OCI-LY7 (cell line): ENCODE measurements at regions not wholly inside any gene's neighbourhood (a gene's known extent, or its start where the extent isn't known, plus 50 kb on each side); places are given as distances from the start of the nearest gene placed in this dataset.

Experiments used
- BruUV-seq: library from RNA; stranded (reverse); fragments of 400-500 nt; replicated peaks from 2 replicates; lab custom pipeline; 2021; lab: Mats Ljungman, UMichigan
- CTCF ChIA-PET: fragments of 300-600 bp; sonication (Branson Sonifier 250); formaldehyde crosslinking; loops from one replicate; lab custom pipeline; 2022; ENCODE audit warnings: antibody characterized with exemption; ENCODE audit not compliant: unreplicated experiment; lab: Charles Lee
- POLR2A ChIA-PET: fragments of 300-600 bp; sonication (Branson Sonifier 250); formaldehyde crosslinking; loops from one replicate; lab custom pipeline; 2022; ENCODE audit warnings: antibody characterized with exemption; lab: Charles Lee
- DNase-seq: peaks from one replicate; pipeline ENCODE4 v3.0.0-alpha.2; 2015; ENCODE audit warnings: low spot score
- H2AFZ ChIP-seq: fragments of 200-600 bp; sonication (generic), shearing (Covaris generic); 2 replicates; pipeline ENCODE4 v1.6.1; 2014; ENCODE audit warnings: mild to moderate bottlenecking, antibody characterized with exemption, low read length, moderate library complexity
- H3K27ac ChIP-seq: fragments of 200-600 bp; sonication (generic); 2 replicates; pipeline ENCODE4 v1.5.1; 2014; ENCODE audit warnings: mixed run types, low read depth, mild to moderate bottlenecking, moderate library complexity, low read length, inconsistent platforms; ENCODE audit not compliant: poor library complexity, severe bottlenecking
- H3K36me3 ChIP-seq: fragments of 200-600 bp; sonication (generic); 2 replicates; pipeline ENCODE4 v1.6.1; 2014; ENCODE audit warnings: mild to moderate bottlenecking, antibody characterized with exemption, low read length, moderate library complexity, mixed read lengths; ENCODE audit not compliant: insufficient read depth
- H3K4me1 ChIP-seq: fragments of 200-600 bp; sonication (generic); 2 replicates; pipeline ENCODE4 v1.5.1; 2014; ENCODE audit warnings: mild to moderate bottlenecking, low read length; ENCODE audit not compliant: insufficient read depth, poor library complexity, severe bottlenecking
- H3K4me2 ChIP-seq: fragments of 200-600 bp; sonication (generic); 2 replicates; pipeline ENCODE4 v1.6.1; 2014; ENCODE audit warnings: mild to moderate bottlenecking, low read length
- H3K4me3 ChIP-seq: fragments of 200-600 bp; sonication (generic); 2 replicates; pipeline ENCODE4 v1.5.1; 2014; ENCODE audit warnings: mild to moderate bottlenecking, low read depth, low read length; ENCODE audit not compliant: poor library complexity, severe bottlenecking
- H3K79me2 ChIP-seq: fragments of 200-600 bp; sonication (generic); 2 replicates; pipeline ENCODE4 v1.6.1; 2016; ENCODE audit warnings: low read depth, mild to moderate bottlenecking, low read length, moderate library complexity, mixed read lengths; ENCODE audit not compliant: insufficient read depth
- H3K9me2 ChIP-seq: fragments of 200-600 bp; sonication (generic); 2 replicates; pipeline ENCODE4 v1.6.1; 2016; ENCODE audit warnings: mild to moderate bottlenecking, low read length, mixed read lengths; ENCODE audit not compliant: insufficient read depth
- H3K9me3 ChIP-seq: fragments of 200-600 bp; sonication (generic); 2 replicates; pipeline ENCODE4 v1.6.1; 2014; ENCODE audit warnings: mild to moderate bottlenecking, mixed run types, low read length, mixed read lengths
- H4K20me1 ChIP-seq: fragments of 200-600 bp; sonication (generic); 2 replicates; pipeline ENCODE4 v1.6.1; 2014; ENCODE audit warnings: mild to moderate bottlenecking, antibody characterized with exemption, low read length, moderate library complexity, mixed read lengths; ENCODE audit not compliant: insufficient read depth
- EZH2phosphoT487 ChIP-seq: fragments of 200-600 bp; sonication (generic); IDR thresholded peaks from 2 replicates; pipeline ENCODE4 v1.6.1; 2018; ENCODE audit warnings: low read depth, borderline replicate concordance, mild to moderate bottlenecking, mixed run types, antibody characterized with exemption, low read length, moderate library complexity, mixed read lengths
- intact Hi-C: fragments of 100-400 bp; cut with micrococcal nuclease; formaldehyde crosslinking; loops from one replicate; pipeline ENCODE4 v1.10.0; 2022; ENCODE audit not compliant: unreplicated experiment
- TF ChIP-seq, protein P1 (sequence below): fragments of 200-600 bp; sonication (generic); conservative IDR thresholded peaks from 2 replicates; pipeline ENCODE4 v1.5.1; 2014; ENCODE audit warnings: mild to moderate bottlenecking, antibody characterized with exemption, low read length, moderate library complexity, mixed read lengths

DNA sequence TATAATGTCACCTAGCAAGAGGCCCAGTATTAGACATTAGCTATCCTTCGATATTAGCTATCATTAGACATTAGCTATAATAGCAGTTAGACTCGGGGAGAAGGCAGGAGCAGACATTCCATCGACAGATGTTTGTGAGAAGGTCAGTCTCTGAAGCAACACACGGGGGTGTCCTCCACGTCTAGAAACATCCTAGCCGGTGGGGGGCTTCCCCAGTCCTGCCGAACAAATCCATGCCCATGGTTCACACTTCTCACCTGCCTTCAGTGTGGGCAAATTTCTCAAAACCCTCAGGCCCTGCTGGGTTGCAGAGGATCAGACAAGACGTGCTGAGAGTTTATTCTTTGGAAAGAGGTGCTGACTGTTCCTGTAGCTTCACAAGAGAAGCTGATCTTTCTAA lies 151.1 kb downstream of the IRF8 start:
- Histone ChIP-seq H3K27ac (no peak overlapping the region), H3K36me3 (no peaks in the 10 kb centered on the region), H3K4me1 (no peaks in the 10 kb centered on the region), H3K4me3 (no peak overlapping the region), H3K9me3 (no peaks in the 10 kb centered on the region), H4K20me1 (no peaks in the 10 kb centered on the region), H3K79me2 (no peaks in the 10 kb centered on the region), H3K9me2 (no peaks in the 10 kb centered on the region), H2AFZ (no peak overlapping the region), H3K4me2 (no peak overlapping the region)
- TF ChIP-seq, protein P1, sequence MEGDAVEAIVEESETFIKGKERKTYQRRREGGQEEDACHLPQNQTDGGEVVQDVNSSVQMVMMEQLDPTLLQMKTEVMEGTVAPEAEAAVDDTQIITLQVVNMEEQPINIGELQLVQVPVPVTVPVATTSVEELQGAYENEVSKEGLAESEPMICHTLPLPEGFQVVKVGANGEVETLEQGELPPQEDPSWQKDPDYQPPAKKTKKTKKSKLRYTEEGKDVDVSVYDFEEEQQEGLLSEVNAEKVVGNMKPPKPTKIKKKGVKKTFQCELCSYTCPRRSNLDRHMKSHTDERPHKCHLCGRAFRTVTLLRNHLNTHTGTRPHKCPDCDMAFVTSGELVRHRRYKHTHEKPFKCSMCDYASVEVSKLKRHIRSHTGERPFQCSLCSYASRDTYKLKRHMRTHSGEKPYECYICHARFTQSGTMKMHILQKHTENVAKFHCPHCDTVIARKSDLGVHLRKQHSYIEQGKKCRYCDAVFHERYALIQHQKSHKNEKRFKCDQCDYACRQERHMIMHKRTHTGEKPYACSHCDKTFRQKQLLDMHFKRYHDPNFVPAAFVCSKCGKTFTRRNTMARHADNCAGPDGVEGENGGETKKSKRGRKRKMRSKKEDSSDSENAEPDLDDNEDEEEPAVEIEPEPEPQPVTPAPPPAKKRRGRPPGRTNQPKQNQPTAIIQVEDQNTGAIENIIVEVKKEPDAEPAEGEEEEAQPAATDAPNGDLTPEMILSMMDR: no peak
- TF ChIP-seq EZH2phosphoT487: no peak
- intact Hi-C loops: no loop called here
- BruUV-seq: no TSS peak
- ChIA-PET POLR2A (no interaction called here), CTCF (no interaction called here)
- no peak for DNase-seq

DNA sequence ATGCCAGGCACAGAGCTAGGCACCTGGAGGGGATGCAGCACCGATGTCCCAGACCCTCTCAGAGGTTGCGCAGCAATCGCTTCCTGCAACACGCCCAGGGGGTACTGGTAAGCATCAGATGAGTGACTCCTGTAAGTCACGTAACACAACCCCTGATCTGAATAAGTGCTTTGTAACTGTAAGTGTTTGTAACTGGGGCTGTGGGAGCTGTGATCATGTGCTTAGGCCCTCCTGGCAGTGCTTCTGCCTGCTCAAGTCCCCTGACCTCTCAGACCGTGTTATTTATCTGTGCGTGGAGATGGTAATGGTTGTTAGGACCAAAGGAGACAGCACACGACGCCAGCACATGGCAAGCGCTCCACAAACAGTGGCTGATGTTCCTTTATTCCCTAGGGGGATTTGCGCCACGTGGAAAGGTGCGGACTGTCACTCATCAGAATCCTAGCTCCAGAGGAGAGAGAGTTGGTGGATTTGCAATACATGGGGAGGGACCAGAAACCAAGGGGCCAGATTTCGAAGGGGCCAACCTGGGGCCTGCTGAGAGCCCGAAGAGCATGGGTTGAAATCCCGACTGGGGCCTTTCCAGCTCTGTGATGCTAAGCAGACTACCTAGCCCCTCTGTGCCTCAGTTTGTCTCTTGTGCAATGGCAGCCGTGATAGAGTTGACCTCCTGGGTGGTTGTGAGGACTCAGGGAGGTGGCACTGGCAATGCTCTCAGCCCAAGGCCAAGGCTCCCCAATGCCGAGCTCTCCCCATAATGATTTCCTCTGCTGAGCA lies 151.8 kb downstream of the IRF8 start:
- intact Hi-C loops: no loop called here
- Histone ChIP-seq H3K36me3 (no peaks in the 10 kb centered on the region), H3K4me2 (no peak overlapping the region), H3K4me3 (no peak overlapping the region), H3K9me2 (no peaks in the 10 kb centered on the region), H3K9me3 (no peaks in the 10 kb centered on the region), H3K4me1 (no peaks in the 10 kb centered on the region), H2AFZ (no peak overlapping the region), H3K79me2 (no peaks in the 10 kb centered on the region), H4K20me1 (no peaks in the 10 kb centered on the region), H3K27ac (no peak overlapping the region)
- ChIA-PET CTCF (no interaction called here), POLR2A (no interaction called here)
- BruUV-seq: no TSS peak
- no peak for DNase-seq
- no peak for TF ChIP-seq EZH2phosphoT487
- TF ChIP-seq, protein P1: no peak

- intact Hi-C loops: no loop called here
- H3K79me2 ChIP-seq: no peaks in the 10 kb centered on the region
- H3K9me3 ChIP-seq: no peaks in the 10 kb centered on the region
- H3K4me2 ChIP-seq: no peak overlapping the region
- no peak for DNase-seq
- no peak overlapping the region for H3K4me3 ChIP-seq
- H3K36me3 ChIP-seq: no peaks in the 10 kb centered on the region
- H3K27ac ChIP-seq: no peak overlapping the region
- H4K20me1 ChIP-seq: no peaks in the 10 kb centered on the region
- BruUV-seq: no TSS peak
- CTCF ChIA-PET: no interaction called here
- POLR2A ChIA-PET: no interaction called here
- no peak overlapping the region for H2AFZ ChIP-seq
- no peaks in the 10 kb centered on the region for H3K4me1 ChIP-seq
- TF ChIP-seq EZH2phosphoT487: no peak
- TF ChIP-seq, protein P1: no peak
- no peaks in the 10 kb centered on the region for H3K9me2 ChIP-seq
Observed at GRCh38 chr16:86051368-86052114, 152.6 kb downstream of the IRF8 start.
